Activated B cell treated with CpG ODN at 0.5 μM for 24 hours (primary cell): ENCODE measurements at regions not wholly inside any gene's neighbourhood (a gene's known extent, or its start where the extent isn't known, plus 50 kb on each side); places are given as distances from the start of the nearest gene placed in this dataset.

Experiments used
- ATAC-seq: fragments of 200-7000 bp; cut with Tn5 transposase; one replicate; pipeline ENCODE4 v1.10.0; 2021; ENCODE audit warnings: low read depth, mild to moderate bottlenecking, moderate library complexity
- CTCF ChIA-PET: fragments of 350-600 bp; sonication (Branson Sonifier 250); formaldehyde crosslinking; loops from one replicate; lab custom pipeline; 2021; ENCODE audit warnings: antibody characterized with exemption; lab: Charles Lee
- POLR2A ChIA-PET: fragments of 350-600 bp; sonication (Branson Sonifier 250); formaldehyde crosslinking; loops from one replicate; lab custom pipeline; 2021; ENCODE audit warnings: antibody characterized with exemption; lab: Charles Lee
- DNase-seq: peaks from one replicate; pipeline ENCODE4 v3.0.0; 2022
- H3K27ac Mint-ChIP-seq: one replicate; pipeline ENCODE4 v1.8.0; 2020; ENCODE audit warnings: mixed read lengths
- H3K27me3 Mint-ChIP-seq: one replicate; pipeline ENCODE4 v1.8.0; 2021; ENCODE audit warnings: mixed read lengths
- H3K36me3 Mint-ChIP-seq: one replicate; pipeline ENCODE4 v1.8.0; 2021; ENCODE audit warnings: low read depth, mixed read lengths
- H3K4me1 Mint-ChIP-seq: one replicate; pipeline ENCODE4 v1.8.0; 2021; ENCODE audit warnings: mixed read lengths
- H3K4me3 Mint-ChIP-seq: one replicate; pipeline ENCODE4 v1.8.0; 2020; ENCODE audit warnings: mild to moderate bottlenecking, mixed read lengths
- H3K9me3 Mint-ChIP-seq: one replicate; pipeline ENCODE4 v1.8.0; 2020; ENCODE audit warnings: mixed read lengths
- CTCF ChIP-seq: fragments of 200-600 bp; IDR thresholded peaks from one replicate; pipeline ENCODE4 v1.8.0; 2022; ENCODE audit warnings: antibody characterized with exemption, mild to moderate bottlenecking
- intact Hi-C: fragments of 100-400 bp; cut with micrococcal nuclease; formaldehyde crosslinking; loops from one replicate; pipeline ENCODE4 v1.15.1; 2024

GRCh38 chr14:71235875-71236274 is 328.6 kb downstream of the PCNX1 start:
- H3K27me3 Mint-ChIP-seq = no peaks in the 10 kb centered on the region

GRCh38 chr14:71236487-71236886 is 329.2 kb downstream of the PCNX1 start:
- ChIA-PET CTCF (no interaction called here), POLR2A (no interaction called here)
- H3K36me3 Mint-ChIP-seq = no peaks in the 10 kb centered on the region
- peaks cover 8% of the 10 kb centered on the region for H3K4me1 Mint-ChIP-seq
- DNase-seq (no peak), ATAC-seq (no peak)
- no peak for TF ChIP-seq CTCF
- H3K27ac Mint-ChIP-seq = no peak overlapping the region
- H3K9me3 Mint-ChIP-seq = no peaks in the 10 kb centered on the region
- H3K27me3 Mint-ChIP-seq = no peaks in the 10 kb centered on the region
- no peak overlapping the region for H3K4me3 Mint-ChIP-seq
- intact Hi-C loops = no loop called here

More at GRCh38 chr14:71235875-71236274, 328.6 kb downstream of the PCNX1 start:
- ChIA-PET POLR2A (no interaction called here), CTCF (no interaction called here)
- H3K9me3 Mint-ChIP-seq = no peaks in the 10 kb centered on the region
- ATAC-seq = no peak
- H3K4me1 Mint-ChIP-seq = peaks cover 9% of the 10 kb centered on the region
- no peaks in the 10 kb centered on the region for H3K36me3 Mint-ChIP-seq
- no peak overlapping the region for H3K27ac Mint-ChIP-seq
- no peak for TF ChIP-seq CTCF
- no peak overlapping the region for H3K4me3 Mint-ChIP-seq
- no peak for DNase-seq
- intact Hi-C loops = no loop called here

- Mint-ChIP-seq H3K36me3 (no peaks in the 10 kb centered on the region), H3K27ac (no peak overlapping the region), H3K9me3 (no peaks in the 10 kb centered on the region), H3K4me1 (peaks cover 2% of the 10 kb centered on the region), H3K27me3 (no peaks in the 10 kb centered on the region), H3K4me3 (no peak overlapping the region)
- ATAC-seq = no peak
- DNase-seq = no peak
- no peak for TF ChIP-seq CTCF
- POLR2A ChIA-PET = no interaction called here
- intact Hi-C loops = no loop called here
- CTCF ChIA-PET = no interaction called here
Measured at GRCh38 chr14:71237556-71237955, 330.3 kb downstream of the PCNX1 start.

GRCh38 chr14:71238835-71239234 is 331.6 kb downstream of the PCNX1 start:
- H3K4me3 Mint-ChIP-seq = no peak overlapping the region
- intact Hi-C loops = no loop called here
- H3K9me3 Mint-ChIP-seq = no peaks in the 10 kb centered on the region
- DNase-seq (no peak), ATAC-seq (no peak)
- ChIA-PET CTCF (no interaction called here), POLR2A (no interaction called here)
- H3K4me1 Mint-ChIP-seq = peaks cover 2% of the 10 kb centered on the region
- H3K27ac Mint-ChIP-seq = no peak overlapping the region
- H3K36me3 Mint-ChIP-seq = no peaks in the 10 kb centered on the region
- TF ChIP-seq CTCF = no peak
- H3K27me3 Mint-ChIP-seq = no peaks in the 10 kb centered on the region

- ATAC-seq (no peak), DNase-seq (no peak)
Measured at GRCh38 chr14:71240171-71240570, 332.9 kb downstream of the PCNX1 start.

More at GRCh38 chr14:71240171-71240570, 332.9 kb downstream of the PCNX1 start:
- intact Hi-C loops = no loop called here
- no peaks in the 10 kb centered on the region for H3K27me3 Mint-ChIP-seq
- no peaks in the 10 kb centered on the region for H3K9me3 Mint-ChIP-seq
- POLR2A ChIA-PET = no interaction called here
- no peaks in the 10 kb centered on the region for H3K36me3 Mint-ChIP-seq
- no peak for TF ChIP-seq CTCF
- no peak overlapping the region for H3K4me3 Mint-ChIP-seq
- peaks cover 3% of the 10 kb centered on the region for H3K4me1 Mint-ChIP-seq
- CTCF ChIA-PET = no interaction called here
- no peak overlapping the region for H3K27ac Mint-ChIP-seq
